K562 (cell line): ENCODE measurements at regions not wholly inside any gene's neighbourhood (a gene's known extent, or its start where the extent isn't known, plus 50 kb on each side); places are given as distances from the start of the nearest gene placed in this dataset.

ENCODE experiments used
- ATAC-seq: fragments of 200-7000 bp; cut with Tn5 transposase; 3 replicates; pipeline ENCODE4 v1.9.1; 2020; ENCODE audit warnings: moderate library complexity
- BruUV-seq: library from RNA; stranded (reverse); fragments of 400-500 nt; replicated peaks from 2 replicates; lab custom pipeline; 2021; lab: Mats Ljungman, UMichigan
- CTCF ChIA-PET: fragments of 300-600 bp; formaldehyde crosslinking; extraction: SDS; loops from one replicate; lab custom pipeline; 2021; ENCODE audit warnings: low intra/inter-chr PET ratio; lab: Yijun Ruan, JAX
- POLR2A ChIA-PET: fragments of 300-600, 350-650 bp; sonication (Branson Sonifier 250); formaldehyde crosslinking; extraction: SDS; loops from one replicate; lab custom pipeline; 2021; ENCODE audit warnings: antibody characterized with exemption, inconsistent platforms; lab: Yijun Ruan, JAX
- DNase-seq, 4 experiments: peaks; one replicate each; pipeline versions ENCODE4 v3.0.0 to v3.0.0-alpha.2; 2011 to 2018; ENCODE audit warnings: low spot score in 3 of 4, mixed read lengths in 3 of 4; ENCODE audit errors: extremely low read depth in 1 of 4
- FAIRE-seq: peaks from 2 replicates; lab custom pipeline; 2011; peaks lifted over from hg19 to GRCh38; lab: Jason Lieb, UNC
- H2AFZ ChIP-seq: 2 replicates; pipeline ENCODE4 v1.6.0; 2011; ENCODE audit warnings: low read depth, low read length, control low read depth, inconsistent platforms
- H3K27ac ChIP-seq: fragments of 200-600 bp; 3 replicates; pipeline ENCODE4 v1.8.0; 2011; ENCODE audit warnings: low read depth, mild to moderate bottlenecking, control low read depth, inconsistent platforms, low read length, moderate library complexity, mixed read lengths; ENCODE audit errors: extremely low read depth
- H3K27me3 ChIP-seq, 2 experiments: fragments of 300-600 bp in 1 of 2; 2 replicates in 1 of 2; 3 replicates in 1 of 2; pipeline versions ENCODE4 v1.6.0 to v1.8.0; 2011; ENCODE audit warnings: inconsistent platforms in 2 of 2, low read length in 2 of 2, mild to moderate bottlenecking in 1 of 2, mixed read lengths in 1 of 2, moderate library complexity in 1 of 2; ENCODE audit not compliant: control insufficient read depth in 2 of 2, insufficient read depth in 2 of 2
- H3K36me3 ChIP-seq: fragments of 300-600 bp; 3 replicates; pipeline ENCODE4 v1.8.0; 2011; ENCODE audit warnings: mild to moderate bottlenecking, low read length, inconsistent platforms; ENCODE audit not compliant: control insufficient read depth, insufficient read depth
- H3K4me1 ChIP-seq, 2 experiments: fragments of 200-600 bp in 1 of 2; replicated peaks in 1 of 2; 2 replicates in 1 of 2; 3 replicates in 1 of 2; pipeline versions ENCODE4 v1.5.1 to v1.8.0; 2011; ENCODE audit warnings: inconsistent platforms in 2 of 2, low read length in 2 of 2, mild to moderate bottlenecking in 1 of 2, mixed read lengths in 1 of 2, moderate library complexity in 1 of 2; ENCODE audit not compliant: control insufficient read depth in 2 of 2, insufficient read depth in 2 of 2
- H3K4me2 ChIP-seq: 2 replicates; pipeline ENCODE4 v1.6.1; 2011; ENCODE audit warnings: low read length, control low read depth, inconsistent platforms, mixed read lengths; ENCODE audit not compliant: insufficient read depth
- H3K4me3 ChIP-seq: fragments of 200-600 bp; sonication (generic), shearing (Covaris generic); 2 replicates; pipeline ENCODE4 v1.5.1; 2016; ENCODE audit warnings: control low read depth, inconsistent platforms
- H3K79me2 ChIP-seq: fragments of 200-600 bp; 3 replicates; pipeline ENCODE4 v1.8.0; 2011; ENCODE audit warnings: low read length, inconsistent platforms; ENCODE audit not compliant: control insufficient read depth, insufficient read depth
- H3K9ac ChIP-seq, 2 experiments: 2 replicates each; pipeline versions ENCODE4 v1.6.0 to v1.6.1; 2011; ENCODE audit warnings: low read depth in 2 of 2, low read length in 2 of 2, control low read depth in 1 of 2, inconsistent platforms in 1 of 2, mild to moderate bottlenecking in 1 of 2, mixed read lengths in 1 of 2; ENCODE audit not compliant: insufficient read depth in 1 of 2
- H3K9me1 ChIP-seq: one replicate; pipeline ENCODE4 v1.6.0; 2011; ENCODE audit warnings: inconsistent platforms, mild to moderate bottlenecking, low read length, moderate library complexity; ENCODE audit not compliant: control insufficient read depth, insufficient read depth
- H3K9me3 ChIP-seq: replicated peaks from 2 replicates; pipeline ENCODE4 v1.5.1; 2011; ENCODE audit warnings: low read depth, low read length, inconsistent platforms; ENCODE audit not compliant: control insufficient read depth, insufficient read depth
- H4K20me1 ChIP-seq: replicated peaks from 2 replicates; pipeline ENCODE4 v1.6.1; 2011; ENCODE audit warnings: low read length, inconsistent platforms, mixed read lengths; ENCODE audit not compliant: control insufficient read depth, insufficient read depth
- CEBPG ChIP-seq, 3 experiments: fragments of 200-800 bp in 1 of 3; sonication (Bioruptor generic) in 1 of 3; sonication (generic) in 1 of 3; formaldehyde crosslinking in 1 of 3; IDR thresholded peaks in 2 of 3; conservative IDR thresholded peaks in 1 of 3; 2 replicates each; pipeline versions ENCODE4 v1.6.1 to v1.8.0; 2016 to 2022; ENCODE audit warnings: missing compliant biosample characterization in 2 of 3, missing genetic modification characterization in 2 of 3, mild to moderate bottlenecking in 1 of 3, missing genetic modification reagents in 1 of 3
- CTCF ChIP-seq, 3 experiments: IDR thresholded peaks in 2 of 3; conservative IDR thresholded peaks in 1 of 3; 2 replicates each; pipeline ENCODE4 v1.5.1; 2011 to 2012; ENCODE audit warnings: low read length in 3 of 3, mild to moderate bottlenecking in 3 of 3, control low read depth in 2 of 3, improper control_type of control experiment in 1 of 3, inconsistent platforms in 1 of 3, low read depth in 1 of 3, mixed read lengths in 1 of 3, moderate library complexity in 1 of 3; ENCODE audit not compliant: insufficient read depth in 2 of 3
- FOXK1 ChIP-seq: sonication (generic); formaldehyde crosslinking; IDR thresholded peaks from 2 replicates; pipeline ENCODE4 v1.8.0; 2022; ENCODE audit warnings: missing genetic modification reagents, mild to moderate bottlenecking, borderline replicate concordance
- GABPA ChIP-seq: fragments of 200-800 bp; sonication (Bioruptor generic); conservative IDR thresholded peaks from 2 replicates; pipeline ENCODE4 v1.6.1; 2016; ENCODE audit warnings: low read depth, missing genetic modification characterization, missing compliant biosample characterization
- HDAC2 ChIP-seq: fragments of 450-650 bp; IDR thresholded peaks from 2 replicates; pipeline ENCODE4 v1.6.1; 2016; ENCODE audit warnings: mild to moderate bottlenecking
- HDAC3 ChIP-seq: fragments of 450-650 bp; IDR thresholded peaks from 2 replicates; pipeline ENCODE4 v1.6.1; 2018; ENCODE audit warnings: borderline replicate concordance, mild to moderate bottlenecking, moderate library complexity; ENCODE audit not compliant: partially characterized antibody
- HMG20B ChIP-seq: fragments of 250-450 bp; sonication (Bioruptor Pico); IDR thresholded peaks from 2 replicates; pipeline ENCODE4 v1.5.0; 2021; ENCODE audit warnings: mild to moderate bottlenecking
- POLR2G ChIP-seq: fragments of 200-400 bp; formaldehyde crosslinking; IDR thresholded peaks from 2 replicates; pipeline ENCODE4 v1.6.1; 2017; ENCODE audit warnings: low read depth, mild to moderate bottlenecking, antibody characterized with exemption, low read length, moderate library complexity
- PREB ChIP-seq: sonication (generic); formaldehyde crosslinking; IDR thresholded peaks from 2 replicates; pipeline ENCODE4 v1.8.1; 2023; ENCODE audit warnings: mild to moderate bottlenecking, missing genetic modification reagents
- RBM25 ChIP-seq: fragments of 200-400 bp; formaldehyde crosslinking; IDR thresholded peaks from 2 replicates; pipeline ENCODE4 v1.6.1; 2018; ENCODE audit warnings: low read length, low read depth, moderate library complexity; ENCODE audit not compliant: severe bottlenecking
- ZNF197 ChIP-seq: fragments of 200-800 bp; sonication (Bioruptor generic); IDR thresholded peaks from 2 replicates; pipeline ENCODE4 v1.6.1; 2016; ENCODE audit warnings: low read depth, missing genetic modification characterization, missing compliant biosample characterization
- ZNF398 ChIP-seq: fragments of 250-450 bp; sonication (Bioruptor Pico); IDR thresholded peaks from 2 replicates; pipeline ENCODE4 v1.8.0; 2021; ENCODE audit warnings: moderate library complexity, mild to moderate bottlenecking, inconsistent platforms
- ZNF583 ChIP-seq: fragments of 250-450 bp; sonication (Bioruptor Pico); IDR thresholded peaks from 2 replicates; pipeline ENCODE4 v1.4.0; 2020
- WGBS: fragments of 100-300 bp; shearing (Covaris generic); methylation state at CpG from one replicate; pipeline ENCODE4 v1.1.6; 2016; ENCODE audit warnings: low coverage, mixed read lengths; ENCODE audit not compliant: insufficient coverage; ENCODE audit errors: missing lambda C conversion rate; 5-methylcytosine and 5-hydroxymethylcytosine counted together
- in situ Hi-C: fragments of 300-500 bp; cut with MboI; formaldehyde crosslinking; loops from 4 replicates; pipeline ENCODE4 v1.15.0; 2018; ENCODE audit warnings: inconsistent platforms, mixed read lengths
- intact Hi-C: fragments of 100-400 bp; cut with micrococcal nuclease; formaldehyde crosslinking; loops from 2 replicates; pipeline ENCODE4 v1.14.2; 2022
- TF ChIP-seq, protein P1 (sequence below): fragments of 450-650 bp; conservative IDR thresholded peaks from 2 replicates; pipeline ENCODE4 v1.6.1; 2016; ENCODE audit warnings: missing genetic modification characterization, low read depth, mild to moderate bottlenecking, control low read depth, missing compliant biosample characterization

DNA sequence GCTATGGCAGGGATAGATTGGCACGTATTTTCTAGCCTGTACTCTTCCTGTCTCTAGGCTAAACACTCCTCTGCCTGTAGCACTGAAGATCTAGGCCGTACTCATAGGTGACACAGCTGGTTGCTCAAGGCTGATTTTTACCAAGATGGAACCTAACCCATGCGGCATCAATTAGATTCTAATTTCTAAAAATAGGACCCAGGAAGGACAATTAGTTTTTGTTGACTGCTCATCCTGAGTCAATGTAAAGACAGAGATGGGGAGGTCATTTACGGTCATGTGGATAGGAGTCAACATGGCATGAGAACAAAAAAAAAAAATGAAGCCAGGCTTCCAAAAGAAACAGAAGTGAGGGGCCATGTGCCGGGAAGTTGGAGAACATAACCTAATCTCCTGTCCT, 360.7 kb upstream of the ETAA1 start:
- no peaks in the 10 kb centered on the region for H4K20me1 ChIP-seq
- WGBS = 10% methylated on average over 5 of the region's 5 CpGs
- ChIA-PET POLR2A (no interaction called here), CTCF (no interaction called here)
- H3K36me3 ChIP-seq = no peaks in the 10 kb centered on the region
- H3K4me3 ChIP-seq = no peak overlapping the region
- no peaks in the 10 kb centered on the region for H3K9me3 ChIP-seq
- FAIRE-seq = no peak
- intact Hi-C loops = no loop called here
- H3K9me1 ChIP-seq = no peaks in the 10 kb centered on the region
- no peak for ATAC-seq
- no peaks in the 10 kb centered on the region for H3K4me1 ChIP-seq
- no peak overlapping the region for H3K4me2 ChIP-seq
- in situ Hi-C loops = no loop called here
- H3K27me3 ChIP-seq = no peaks in the 10 kb centered on the region
- H3K9ac ChIP-seq = no peak overlapping the region
- H3K79me2 ChIP-seq = no peaks in the 10 kb centered on the region
- DNase-seq = no peak
- no peak overlapping the region for H2AFZ ChIP-seq
- no TSS peak for BruUV-seq
- no peak overlapping the region for H3K27ac ChIP-seq
- no peak for TF ChIP-seq CTCF (IDR thresholded peaks at IDR 0.05 in 2 of 3, conservative IDR thresholded peaks at IDR 0.05 in 1 of 3; ENCODE audit: insufficient read depth in 2 of 3, low read depth in 1 of 3, low read length in 3 of 3)
- TF ChIP-seq RBM25 = no peak
- TF ChIP-seq FOXK1 (CRISPR knock-in tag) = no peak
- TF ChIP-seq PREB (CRISPR knock-in tag) = no peak
- TF ChIP-seq, protein P1, sequence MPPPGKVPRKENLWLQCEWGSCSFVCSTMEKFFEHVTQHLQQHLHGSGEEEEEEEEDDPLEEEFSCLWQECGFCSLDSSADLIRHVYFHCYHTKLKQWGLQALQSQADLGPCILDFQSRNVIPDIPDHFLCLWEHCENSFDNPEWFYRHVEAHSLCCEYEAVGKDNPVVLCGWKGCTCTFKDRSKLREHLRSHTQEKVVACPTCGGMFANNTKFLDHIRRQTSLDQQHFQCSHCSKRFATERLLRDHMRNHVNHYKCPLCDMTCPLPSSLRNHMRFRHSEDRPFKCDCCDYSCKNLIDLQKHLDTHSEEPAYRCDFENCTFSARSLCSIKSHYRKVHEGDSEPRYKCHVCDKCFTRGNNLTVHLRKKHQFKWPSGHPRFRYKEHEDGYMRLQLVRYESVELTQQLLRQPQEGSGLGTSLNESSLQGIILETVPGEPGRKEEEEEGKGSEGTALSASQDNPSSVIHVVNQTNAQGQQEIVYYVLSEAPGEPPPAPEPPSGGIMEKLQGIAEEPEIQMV = no peak
- TF ChIP-seq CEBPG (CRISPR knock-in tag; IDR thresholded peaks at IDR 0.05) = no peak
- TF ChIP-seq CEBPG (tag; conservative IDR thresholded peaks at IDR 0.05 in 1 of 2, IDR thresholded peaks at IDR 0.05 in 1 of 2) = no peak
- TF ChIP-seq HDAC2 = no peak
- TF ChIP-seq HDAC3 = no peak
- TF ChIP-seq ZNF398 (CRISPR knock-in tag) = no peak
- TF ChIP-seq ZNF583 (CRISPR knock-in tag) = no peak
- TF ChIP-seq GABPA (tag) = no peak
- TF ChIP-seq ZNF197 (CRISPR knock-in tag) = no peak
- no peak for TF ChIP-seq HMG20B (CRISPR knock-in tag)
- TF ChIP-seq POLR2G = no peak
